Panc1 (cell line): ENCODE measurements at regions not wholly inside any gene's neighbourhood (a gene's known extent, or its start where the extent isn't known, plus 50 kb on each side); places are given as distances from the start of the nearest gene placed in this dataset.
"Not testable (repeated sequence)": the region's sequence is repeated elsewhere in the genome, so short reads cannot be mapped to it uniquely, and the experiment has no call there.

Source experiments
- ATAC-seq: fragments of 200-7000 bp; cut with Tn5 transposase; 2 replicates; pipeline ENCODE4 v1.9.1; 2020; ENCODE audit warnings: mild to moderate bottlenecking, moderate library complexity
- BruUV-seq: library from RNA; stranded (reverse); fragments of 400-500 nt; replicated peaks from 2 replicates; lab custom pipeline; 2021; lab: Mats Ljungman, UMichigan
- CTCF ChIA-PET: fragments of 300-600 bp; sonication (Branson Sonifier 250); formaldehyde crosslinking; loops from one replicate; lab custom pipeline; 2022; ENCODE audit warnings: antibody characterized with exemption; lab: Charles Lee
- POLR2A ChIA-PET: fragments of 300-600 bp; sonication (Branson Sonifier 250); formaldehyde crosslinking; loops from one replicate; lab custom pipeline; 2022; ENCODE audit warnings: antibody characterized with exemption; lab: Charles Lee
- DNase-seq: peaks from one replicate; pipeline ENCODE4 v3.0.0-alpha.2; 2010; ENCODE audit warnings: low read depth, low spot score
- H3K27ac ChIP-seq: 2 replicates; pipeline ENCODE4 v1.5.1; 2011; ENCODE audit warnings: mild to moderate bottlenecking, low read length, inconsistent platforms
- H3K27me3 ChIP-seq: fragments of 200-500 bp; sonication (Bioruptor generic); 2 replicates; pipeline ENCODE4 v1.6.0; 2014; ENCODE audit warnings: low read length, inconsistent platforms; ENCODE audit not compliant: control insufficient read depth, insufficient read depth
- H3K36me3 ChIP-seq: fragments of 200-500 bp; sonication (Bioruptor generic); 2 replicates; pipeline ENCODE4 v1.5.1; 2014; ENCODE audit warnings: inconsistent platforms, mild to moderate bottlenecking, low read length, moderate library complexity; ENCODE audit not compliant: control insufficient read depth, insufficient read depth
- H3K4me1 ChIP-seq: 2 replicates; pipeline ENCODE4 v1.5.1; 2011; ENCODE audit warnings: inconsistent platforms, mild to moderate bottlenecking, low read length, moderate library complexity; ENCODE audit not compliant: control insufficient read depth, insufficient read depth
- H3K4me3 ChIP-seq, 2 experiments: 2 replicates each; pipeline ENCODE4 v1.5.1; 2011 to 2012; ENCODE audit warnings: low read depth in 2 of 2, low read length in 2 of 2, mild to moderate bottlenecking in 2 of 2, inconsistent platforms in 1 of 2, moderate library complexity in 1 of 2
- H3K9me3 ChIP-seq: fragments of 200-500 bp; sonication (Bioruptor generic); 2 replicates; pipeline ENCODE4 v1.5.1; 2014; ENCODE audit warnings: low read depth, mild to moderate bottlenecking, inconsistent platforms, low read length, moderate library complexity; ENCODE audit not compliant: control insufficient read depth, insufficient read depth
- in situ Hi-C: cut with HindIII; loops from 2 replicates; pipeline ENCODE4 v1.10.0; 2016; ENCODE audit warnings: low sequenced_read_pairs, low pct_unique_long_range_greater_than_20kb
- intact Hi-C: fragments of 100-400 bp; cut with micrococcal nuclease; formaldehyde crosslinking; loops from one replicate; pipeline ENCODE4 v1.10.0; 2022; ENCODE audit not compliant: unreplicated experiment

- ATAC-seq, H3K27ac ChIP-seq, in situ Hi-C loops, CTCF ChIA-PET, H3K9me3 ChIP-seq, H3K4me3 ChIP-seq, H3K36me3 ChIP-seq, H3K27me3 ChIP-seq, POLR2A ChIA-PET, H3K4me1 ChIP-seq, DNase-seq, intact Hi-C loops: not testable (repeated sequence)
- TSS peak; percentile 71 for BruUV-seq
Measured at GRCh38 chr12:16019-16418, 50.5 kb upstream of the IQSEC3 start.

- H3K27me3 ChIP-seq, intact Hi-C loops, H3K36me3 ChIP-seq, DNase-seq, CTCF ChIA-PET, H3K27ac ChIP-seq, ATAC-seq, H3K9me3 ChIP-seq, H3K4me3 ChIP-seq, in situ Hi-C loops, BruUV-seq, POLR2A ChIA-PET, H3K4me1 ChIP-seq: not testable (repeated sequence)
Measured at GRCh38 chr12:16541-16940, 50.0 kb upstream of the IQSEC3 start.
